ENCODE measurements at regions not wholly inside any gene's neighbourhood (a gene's known extent, or its start where the extent isn't known, plus 50 kb on each side); places are given as distances from the start of the nearest gene placed in this dataset.

- peaks cover 4% of the 10 kb centered on the region for H3K4me1 ChIP-seq (replicated peaks)
- no peaks in the 10 kb centered on the region for H3K36me3 ChIP-seq
- no peaks in the 10 kb centered on the region for H3K9me3 ChIP-seq
- intact Hi-C loops (cut with DNase I): no loop called here
- no peak overlapping the region for H3K27ac ChIP-seq
- no peaks in the 10 kb centered on the region for H3K27me3 ChIP-seq (replicated peaks; ENCODE audit: insufficient read depth)
- WGBS: 53% methylated on average over 3 of the region's 3 CpGs
- TF ChIP-seq CTCF (IDR thresholded peaks at IDR 0.05): no peak
- TF ChIP-seq POLR2A (IDR thresholded peaks at IDR 0.05): no peak
- no peak for TF ChIP-seq POLR2AphosphoS5 (IDR thresholded peaks at IDR 0.05)
- no peak overlapping the region for H3K4me3 ChIP-seq
- DNase-seq (ENCODE audit: low spot score): no peak
Observed at GRCh38 chr4:177001271-177002175, 208.8 kb upstream of the VEGFC start.

GRCh38 chr4:177005674-177006230, 213.0 kb upstream of the VEGFC start:
- Histone ChIP-seq H3K4me3 (no peak overlapping the region), H3K9me3 (no peaks in the 10 kb centered on the region), H3K27me3 (replicated peaks; ENCODE audit: insufficient read depth) (no peaks in the 10 kb centered on the region), H3K36me3 (no peaks in the 10 kb centered on the region), H3K27ac (no peak overlapping the region), H3K4me1 (replicated peaks) (no peaks in the 10 kb centered on the region)
- intact Hi-C loops (cut with DNase I): no loop called here
- WGBS: 73% methylated on average over 3 of the region's 3 CpGs
- TF ChIP-seq POLR2A (IDR thresholded peaks at IDR 0.05) (no peak), POLR2AphosphoS5 (IDR thresholded peaks at IDR 0.05) (no peak), CTCF (IDR thresholded peaks at IDR 0.05) (no peak)
- no peak for DNase-seq (ENCODE audit: low spot score)

GRCh38 chr4:177006331-177006730, 213.6 kb upstream of the VEGFC start:
- Histone ChIP-seq H3K4me1 (replicated peaks) (no peaks in the 10 kb centered on the region), H3K27me3 (replicated peaks; ENCODE audit: insufficient read depth) (no peaks in the 10 kb centered on the region), H3K9me3 (no peaks in the 10 kb centered on the region), H3K27ac (no peak overlapping the region), H3K36me3 (no peaks in the 10 kb centered on the region), H3K4me3 (no peak overlapping the region)
- no peak for DNase-seq (ENCODE audit: low spot score)
- no peak for TF ChIP-seq POLR2AphosphoS5 (IDR thresholded peaks at IDR 0.05)
- no peak for TF ChIP-seq CTCF (IDR thresholded peaks at IDR 0.05)
- no peak for TF ChIP-seq POLR2A (IDR thresholded peaks at IDR 0.05)
- intact Hi-C loops (cut with DNase I): no loop called here

- H3K4me1 ChIP-seq (replicated peaks): no peaks in the 10 kb centered on the region
- no peaks in the 10 kb centered on the region for H3K9me3 ChIP-seq
- no peak for TF ChIP-seq CTCF (IDR thresholded peaks at IDR 0.05)
- TF ChIP-seq POLR2A (IDR thresholded peaks at IDR 0.05): no peak
- no peak for TF ChIP-seq POLR2AphosphoS5 (IDR thresholded peaks at IDR 0.05)
- DNase-seq (ENCODE audit: low spot score): no peak
- intact Hi-C loops (cut with DNase I): no loop called here
- H3K4me3 ChIP-seq: no peak overlapping the region
- 94% methylated on average over 1 of the region's 1 CpG for WGBS
- no peak overlapping the region for H3K27ac ChIP-seq
- H3K36me3 ChIP-seq: no peaks in the 10 kb centered on the region
- H3K27me3 ChIP-seq (replicated peaks; ENCODE audit: insufficient read depth): no peaks in the 10 kb centered on the region
Observed at GRCh38 chr4:177008071-177008835, 215.5 kb upstream of the VEGFC start.
